IPS DF 4.7 (cell line): ENCODE measurements at regions not wholly inside any gene's neighbourhood (a gene's known extent, or its start where the extent isn't known, plus 50 kb on each side); places are given as distances from the start of the nearest gene placed in this dataset.

Experiments used
- DNase-seq: peaks from one replicate; pipeline ENCODE4 v3.0.0-alpha.2; 2013; ENCODE audit warnings: low spot score; ENCODE audit errors: extremely low read depth

DNA sequence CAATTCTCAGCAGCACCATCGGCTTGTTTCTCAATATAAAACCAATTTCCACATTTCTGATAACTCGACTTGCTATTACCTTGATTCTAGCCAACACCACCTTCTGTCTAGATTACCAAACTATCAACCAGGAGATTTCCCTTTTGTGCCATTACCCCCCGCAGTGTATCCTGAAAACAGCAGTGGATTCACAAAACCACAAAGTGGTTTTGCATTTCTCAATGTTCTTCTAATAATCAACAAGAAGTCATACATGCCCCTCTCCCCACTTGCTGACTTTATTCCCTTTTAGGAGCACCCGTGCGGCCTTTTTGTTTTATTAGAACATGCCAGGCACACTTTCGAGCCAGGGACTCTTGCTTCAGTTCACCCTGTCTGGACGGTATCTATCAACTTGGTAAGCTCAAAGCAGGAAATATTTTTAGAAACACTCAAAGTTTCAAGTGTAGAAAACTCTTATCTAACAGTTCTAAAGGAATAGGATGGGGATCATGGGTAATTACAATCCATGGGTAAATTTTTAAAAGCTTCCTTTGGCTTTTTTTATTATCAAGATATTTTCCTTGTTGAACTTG lies 967.4 kb downstream of the EFNB2 start:
- no peak for DNase-seq

GRCh38 chr13:105565136-105565727 lies 970.2 kb downstream of the EFNB2 start:
- DNase-seq = no peak

- DNase-seq = no peak
Measured at GRCh38 chr13:105552078-105552477, 983.4 kb downstream of the EFNB2 start.

DNA sequence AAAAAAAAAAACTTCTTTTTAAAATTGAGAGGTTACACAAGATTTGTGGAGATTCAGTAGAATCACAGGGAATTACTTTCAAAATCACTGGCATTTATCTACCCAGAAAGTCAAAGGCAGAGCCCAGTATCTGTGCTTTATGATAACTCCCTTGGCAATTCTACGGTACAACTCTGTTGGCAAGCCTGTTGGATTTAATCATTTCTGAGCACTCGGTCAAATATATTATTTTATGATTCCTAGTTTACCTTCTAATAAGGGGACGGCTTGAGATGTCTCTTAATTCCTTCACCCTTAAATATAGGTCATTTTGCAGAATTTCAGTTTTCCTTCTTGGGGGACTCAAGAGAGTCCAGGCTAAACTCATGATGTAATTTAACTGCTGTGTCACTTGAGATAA lies 987.6 kb downstream of the EFNB2 start:
- DNase-seq = no peak

- no peak for DNase-seq
Measured at GRCh38 chr13:105545811-105546210, 989.7 kb downstream of the EFNB2 start.

DNA sequence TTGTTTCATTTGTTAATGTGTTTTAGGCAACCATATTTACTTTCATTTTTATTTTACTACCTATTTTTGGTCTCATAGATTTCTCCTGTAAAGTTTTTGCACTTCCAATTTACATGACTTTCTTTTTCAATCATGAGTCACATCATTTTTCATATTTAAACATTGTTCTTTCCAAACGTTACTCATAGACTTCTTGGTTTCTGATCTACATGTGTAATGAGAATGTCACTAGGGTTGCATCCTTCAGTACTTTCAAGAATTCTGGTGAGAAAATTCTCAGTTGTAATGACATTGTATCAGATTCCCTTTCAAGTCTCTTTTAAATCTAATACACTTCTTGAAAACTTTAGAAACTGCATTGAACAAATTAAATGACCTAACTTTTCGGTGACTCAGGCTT lies 991.7 kb downstream of the EFNB2 start:
- DNase-seq = no peak

GRCh38 chr13:105541565-105541964 lies 993.9 kb downstream of the EFNB2 start:
- DNase-seq = no peak

DNA sequence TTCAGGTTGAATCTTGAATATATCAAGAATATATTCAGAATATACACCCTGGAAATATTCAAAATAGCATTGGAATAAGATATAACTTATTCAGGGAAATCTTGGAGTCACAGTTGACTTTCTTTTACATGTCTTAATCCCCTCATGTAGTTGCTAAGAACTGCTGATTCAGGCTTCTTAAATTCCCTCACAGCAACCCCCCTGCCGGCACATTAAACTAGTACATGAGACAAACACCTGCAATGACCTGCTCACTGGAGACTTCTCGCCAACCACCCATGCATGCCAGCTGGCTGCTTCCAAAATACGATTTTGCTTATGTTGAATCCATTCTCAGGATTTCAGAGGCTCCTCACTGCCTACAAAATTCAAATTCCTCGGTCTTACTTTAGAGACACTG lies 997.1 kb downstream of the EFNB2 start:
- no peak for DNase-seq

GRCh38 chr13:105537113-105537512 lies 998.3 kb downstream of the EFNB2 start:
- DNase-seq = no peak

DNA sequence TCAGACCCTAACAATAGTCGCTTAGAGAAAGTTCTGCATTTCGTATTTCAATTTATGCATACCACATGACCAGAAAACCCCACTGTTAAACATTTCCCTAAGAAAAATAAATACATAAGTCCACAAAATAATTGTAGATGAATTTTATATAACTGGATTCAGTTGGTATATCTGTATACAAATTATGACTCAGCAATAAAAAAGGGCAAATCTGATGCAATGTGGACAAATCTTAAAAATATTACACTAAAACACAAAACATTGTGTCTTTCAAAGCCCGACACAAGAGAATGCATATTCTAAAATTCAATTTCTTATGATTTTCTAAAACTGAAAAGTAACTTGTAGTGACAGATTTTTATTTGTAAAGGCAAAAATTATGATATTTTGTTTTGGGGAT lies 1005.0 kb downstream of the EFNB2 start:
- DNase-seq = no peak

GRCh38 chr13:105527127-105527526 lies 1008.3 kb downstream of the EFNB2 start:
- no peak for DNase-seq

DNA sequence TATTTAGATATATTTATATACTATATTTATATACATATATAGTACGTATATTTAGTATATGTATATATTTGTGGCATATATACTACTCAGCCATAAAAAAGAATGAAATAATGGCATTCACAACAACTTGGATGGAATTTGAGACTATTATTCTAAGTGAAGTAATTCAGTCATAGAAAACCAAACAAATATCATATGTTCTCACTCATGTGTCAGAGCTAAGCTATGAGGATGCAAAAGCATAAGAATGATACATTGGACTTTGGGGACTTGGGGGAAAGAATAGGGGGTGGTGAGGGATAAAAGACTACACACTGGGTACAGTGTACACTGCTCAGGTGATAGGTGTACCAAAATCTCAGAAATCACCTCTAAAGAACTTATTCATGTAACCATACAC lies 1015.7 kb downstream of the EFNB2 start:
- no peak for DNase-seq

- no peak for DNase-seq
Measured at GRCh38 chr13:105518086-105518485, 1017.4 kb downstream of the EFNB2 start.

DNA sequence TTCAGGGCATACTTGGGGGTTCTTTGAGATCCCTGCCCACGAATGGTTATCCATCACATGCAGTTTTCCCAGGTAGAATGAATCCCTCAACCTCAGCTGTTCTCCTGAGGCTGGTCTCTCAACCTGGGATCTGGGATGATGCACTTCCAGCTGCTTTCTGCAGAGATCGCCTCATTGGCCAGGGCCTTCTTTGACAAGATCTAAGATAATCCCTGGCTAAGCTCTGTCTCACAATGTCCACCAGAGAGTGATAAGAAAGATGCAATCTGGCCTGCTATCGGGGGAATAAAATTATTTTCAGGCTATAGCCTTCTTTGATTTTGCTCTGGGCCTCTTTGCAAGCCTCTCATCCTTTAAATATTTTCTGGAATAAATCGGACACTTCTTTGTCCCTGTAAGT lies 1021.1 kb downstream of the EFNB2 start:
- no peak for DNase-seq

GRCh38 chr13:105513448-105513847 lies 1022.0 kb downstream of the EFNB2 start:
- DNase-seq = no peak

DNA sequence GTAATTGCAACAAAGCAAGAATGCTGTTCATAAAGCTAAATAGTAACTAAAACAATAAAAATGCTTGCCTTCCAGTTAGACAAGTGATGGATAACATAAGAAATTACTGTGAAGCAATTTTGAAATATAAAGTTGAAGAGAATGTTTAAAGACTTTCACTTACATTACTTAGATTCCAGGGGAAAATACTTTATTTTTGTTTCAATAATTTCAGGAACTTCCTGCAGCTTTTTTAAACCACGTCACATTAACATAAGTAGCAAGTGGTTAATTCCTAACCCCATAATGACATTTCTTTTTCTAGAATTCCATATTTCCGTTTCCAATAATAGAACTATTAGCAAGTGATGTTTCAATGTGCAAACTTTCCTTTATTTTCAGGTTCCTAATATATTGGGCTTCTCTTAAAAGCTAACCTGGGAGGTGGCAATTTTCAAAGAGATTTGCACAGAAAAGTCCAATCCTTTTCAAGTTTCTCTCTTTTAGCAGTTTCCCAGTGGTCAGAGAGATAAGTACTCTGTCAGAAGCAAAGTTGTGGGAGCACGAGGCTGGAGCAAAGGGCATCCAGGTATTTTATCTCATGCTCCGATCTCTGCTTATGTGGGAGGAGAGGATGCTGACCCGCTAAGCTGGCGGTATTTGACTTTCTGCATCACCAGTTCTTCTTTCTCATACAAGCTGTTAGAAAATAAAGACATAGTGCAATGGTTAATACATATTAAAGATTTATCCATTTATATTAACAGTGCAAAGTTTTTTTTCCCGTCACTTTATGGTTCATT lies 1025.3 kb downstream of the EFNB2 start:
- no peak for DNase-seq

DNA sequence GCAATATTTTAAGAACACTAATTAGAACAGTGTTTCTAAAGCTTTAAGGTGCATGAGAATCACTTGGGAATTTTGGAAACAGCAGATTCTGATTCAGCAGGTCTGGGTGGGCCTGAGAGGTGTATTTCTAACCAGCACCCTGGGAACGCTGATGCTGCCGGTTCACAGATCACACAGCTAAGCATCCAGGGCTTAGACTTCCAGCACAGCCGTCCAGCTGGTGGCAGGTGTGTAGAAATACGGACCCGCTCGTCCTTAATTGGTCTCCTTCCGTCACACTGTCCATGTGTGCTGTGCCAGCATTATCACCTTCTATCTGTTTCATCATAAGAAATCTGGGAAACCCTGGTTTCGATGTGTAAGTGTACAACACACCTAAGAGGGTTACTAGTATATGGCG lies 1029.0 kb downstream of the EFNB2 start:
- DNase-seq = no peak

- DNase-seq = no peak
Measured at GRCh38 chr13:105502193-105502592, 1033.3 kb downstream of the EFNB2 start.

DNA sequence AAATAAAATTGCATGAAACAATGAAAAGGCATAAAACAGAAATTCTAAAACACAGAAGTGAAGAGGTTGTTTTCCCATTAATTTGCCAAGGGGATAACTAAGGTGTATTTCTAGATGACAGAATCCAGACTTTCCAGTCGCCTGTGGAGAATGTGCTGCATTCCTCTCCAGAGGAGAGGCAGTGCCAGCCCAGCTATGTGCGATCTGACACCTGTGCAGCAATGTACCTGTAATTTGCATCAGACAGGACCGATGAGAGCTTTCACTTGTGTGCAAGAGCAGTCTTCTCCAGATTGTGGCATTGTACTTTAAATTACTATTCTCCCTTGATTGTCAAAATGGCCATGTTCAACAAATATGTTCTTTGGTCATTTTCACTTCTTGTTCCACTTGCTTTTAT lies 1037.9 kb downstream of the EFNB2 start:
- no peak for DNase-seq

DNA sequence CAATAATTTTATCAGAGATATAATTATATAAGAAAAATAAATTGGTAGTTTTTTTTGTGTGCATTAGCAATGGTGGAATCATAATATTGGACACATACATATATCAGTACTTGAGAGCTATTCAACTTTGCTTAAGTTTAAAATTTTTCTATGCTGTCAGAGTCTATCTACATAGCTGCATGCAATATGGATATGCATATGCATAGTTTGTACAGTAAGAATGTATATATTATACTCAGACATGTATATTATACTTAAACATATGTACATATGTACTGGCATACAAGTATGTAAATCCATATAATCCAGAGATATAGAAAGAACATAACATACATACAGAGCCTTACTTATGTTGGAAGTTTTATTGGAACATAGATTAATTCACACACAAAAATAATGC lies 1043.2 kb downstream of the EFNB2 start:
- no peak for DNase-seq

DNA sequence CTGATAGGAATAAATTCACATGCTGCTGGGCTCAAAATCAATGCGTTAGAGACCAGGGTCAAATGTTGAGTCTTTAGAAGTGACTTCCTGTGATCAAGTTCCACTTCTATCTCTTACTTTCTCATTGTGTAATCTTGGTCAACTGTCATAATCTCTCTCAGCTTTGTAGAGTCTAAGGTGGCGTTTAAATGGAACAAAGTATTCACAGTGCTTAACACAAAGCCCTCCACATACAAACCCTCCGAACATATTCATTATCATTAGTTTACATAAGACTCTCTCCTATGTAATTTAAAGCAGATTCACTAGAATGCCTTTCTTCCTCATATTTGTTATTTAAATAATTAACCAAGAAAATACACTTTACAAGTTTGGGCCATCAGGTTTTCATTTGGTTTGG lies 1044.1 kb downstream of the EFNB2 start:
- DNase-seq = no peak

- no peak for DNase-seq
Measured at GRCh38 chr13:105485081-105485480, 1050.4 kb downstream of the EFNB2 start.
